Glutamatergic neuron (in vitro differentiated cells): ENCODE measurements at regions not wholly inside any gene's neighbourhood (a gene's known extent, or its start where the extent isn't known, plus 50 kb on each side); places are given as distances from the start of the nearest gene placed in this dataset.

Experiments used
- DNase-seq: peaks from one replicate; pipeline ENCODE4 v3.0.0; 2022
- H3K27ac Mint-ChIP-seq: one replicate; pipeline ENCODE4 v1.8.0; 2020; ENCODE audit warnings: mild to moderate bottlenecking, mixed read lengths, inconsistent platforms; ENCODE audit not compliant: unreplicated experiment
- H3K27me3 Mint-ChIP-seq: one replicate; pipeline ENCODE4 v1.8.0; 2020; ENCODE audit warnings: mild to moderate bottlenecking, moderate library complexity, mixed read lengths, inconsistent platforms; ENCODE audit not compliant: unreplicated experiment
- H3K36me3 Mint-ChIP-seq: one replicate; pipeline ENCODE4 v1.8.0; 2020; ENCODE audit warnings: mild to moderate bottlenecking, mixed read lengths, inconsistent platforms; ENCODE audit not compliant: unreplicated experiment
- H3K4me1 Mint-ChIP-seq: one replicate; pipeline ENCODE4 v1.8.0; 2020; ENCODE audit warnings: mild to moderate bottlenecking, low read depth, mixed read lengths, inconsistent platforms; ENCODE audit not compliant: unreplicated experiment
- H3K4me3 Mint-ChIP-seq: one replicate; pipeline ENCODE4 v1.8.0; 2020; ENCODE audit warnings: mild to moderate bottlenecking, mixed read lengths, inconsistent platforms; ENCODE audit not compliant: unreplicated experiment
- H3K9me3 Mint-ChIP-seq: one replicate; pipeline ENCODE4 v1.8.0; 2020; ENCODE audit warnings: mild to moderate bottlenecking, moderate library complexity, mixed read lengths, inconsistent platforms; ENCODE audit not compliant: unreplicated experiment
- TF ChIP-seq, protein P1 (sequence below): fragments of 200-600 bp; sonication (generic); IDR thresholded peaks from one replicate; pipeline ENCODE4 v1.5.0; 2021; ENCODE audit not compliant: partially characterized antibody, unreplicated experiment

DNA sequence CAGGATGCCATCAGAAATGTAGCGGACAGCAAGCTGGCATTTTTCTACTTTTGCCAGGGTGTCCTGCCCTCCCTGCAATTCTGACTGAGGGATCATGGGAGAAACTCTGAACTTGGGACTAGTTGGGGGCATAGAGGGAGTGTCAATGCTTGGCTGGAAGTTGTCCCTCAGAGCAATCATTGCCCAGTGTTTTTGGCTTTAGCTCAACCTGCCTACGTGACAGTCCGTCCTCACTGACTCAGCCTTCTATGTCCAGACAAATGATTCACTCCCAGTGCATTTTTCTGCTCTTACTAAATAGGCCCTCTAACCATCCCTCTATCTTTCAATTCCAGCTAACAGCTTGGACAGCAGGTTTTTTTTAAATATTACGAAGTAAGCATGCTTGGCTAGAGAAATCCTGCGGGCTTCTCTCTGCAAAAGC, 627.4 kb downstream of the TLR4 start:
- Mint-ChIP-seq H3K4me3 (no peak overlapping the region), H3K27me3 (no peaks in the 10 kb centered on the region), H3K36me3 (no peaks in the 10 kb centered on the region), H3K9me3 (no peaks in the 10 kb centered on the region), H3K4me1 (no peaks in the 10 kb centered on the region), H3K27ac (no peak overlapping the region)
- no peak for DNase-seq
- TF ChIP-seq, protein P1, sequence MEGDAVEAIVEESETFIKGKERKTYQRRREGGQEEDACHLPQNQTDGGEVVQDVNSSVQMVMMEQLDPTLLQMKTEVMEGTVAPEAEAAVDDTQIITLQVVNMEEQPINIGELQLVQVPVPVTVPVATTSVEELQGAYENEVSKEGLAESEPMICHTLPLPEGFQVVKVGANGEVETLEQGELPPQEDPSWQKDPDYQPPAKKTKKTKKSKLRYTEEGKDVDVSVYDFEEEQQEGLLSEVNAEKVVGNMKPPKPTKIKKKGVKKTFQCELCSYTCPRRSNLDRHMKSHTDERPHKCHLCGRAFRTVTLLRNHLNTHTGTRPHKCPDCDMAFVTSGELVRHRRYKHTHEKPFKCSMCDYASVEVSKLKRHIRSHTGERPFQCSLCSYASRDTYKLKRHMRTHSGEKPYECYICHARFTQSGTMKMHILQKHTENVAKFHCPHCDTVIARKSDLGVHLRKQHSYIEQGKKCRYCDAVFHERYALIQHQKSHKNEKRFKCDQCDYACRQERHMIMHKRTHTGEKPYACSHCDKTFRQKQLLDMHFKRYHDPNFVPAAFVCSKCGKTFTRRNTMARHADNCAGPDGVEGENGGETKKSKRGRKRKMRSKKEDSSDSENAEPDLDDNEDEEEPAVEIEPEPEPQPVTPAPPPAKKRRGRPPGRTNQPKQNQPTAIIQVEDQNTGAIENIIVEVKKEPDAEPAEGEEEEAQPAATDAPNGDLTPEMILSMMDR: no peak

DNA sequence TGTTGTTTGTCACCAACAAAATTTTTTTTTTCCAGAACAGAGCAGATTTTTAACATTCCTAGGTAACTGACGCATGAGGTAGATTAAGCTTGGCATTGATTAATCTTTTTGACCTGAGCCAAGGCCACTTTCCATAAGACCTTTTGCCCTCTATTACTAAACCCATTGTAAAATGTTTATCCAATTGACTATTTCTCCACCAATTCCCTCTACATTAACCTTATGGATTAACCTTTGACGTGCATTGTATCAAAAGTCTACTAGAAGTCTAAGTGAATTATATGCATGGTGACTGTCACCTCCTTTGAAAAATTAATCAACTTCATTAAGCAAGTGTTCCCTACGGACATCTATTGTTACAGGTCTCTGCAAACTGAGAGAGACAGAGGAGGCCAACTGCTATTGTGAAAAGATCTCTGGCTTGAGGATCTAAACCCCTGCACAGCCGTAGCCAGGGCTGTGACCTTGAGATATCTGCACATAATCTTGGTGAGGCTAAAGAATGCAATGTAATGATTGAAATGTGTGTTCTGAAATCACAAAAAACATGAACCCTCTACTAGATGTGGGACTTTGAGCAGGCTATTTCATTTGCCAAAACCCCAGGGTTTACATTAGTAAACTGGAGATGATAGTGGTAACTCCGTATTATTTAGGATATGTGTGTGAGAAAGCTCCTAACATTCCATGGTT, 632.2 kb downstream of the TLR4 start:
- Mint-ChIP-seq H3K27ac (no peak overlapping the region), H3K4me3 (no peak overlapping the region), H3K9me3 (peaks cover 1% of the 10 kb centered on the region), H3K27me3 (no peaks in the 10 kb centered on the region), H3K4me1 (no peaks in the 10 kb centered on the region), H3K36me3 (no peaks in the 10 kb centered on the region)
- DNase-seq: no peak
- TF ChIP-seq, protein P1: no peak

DNA sequence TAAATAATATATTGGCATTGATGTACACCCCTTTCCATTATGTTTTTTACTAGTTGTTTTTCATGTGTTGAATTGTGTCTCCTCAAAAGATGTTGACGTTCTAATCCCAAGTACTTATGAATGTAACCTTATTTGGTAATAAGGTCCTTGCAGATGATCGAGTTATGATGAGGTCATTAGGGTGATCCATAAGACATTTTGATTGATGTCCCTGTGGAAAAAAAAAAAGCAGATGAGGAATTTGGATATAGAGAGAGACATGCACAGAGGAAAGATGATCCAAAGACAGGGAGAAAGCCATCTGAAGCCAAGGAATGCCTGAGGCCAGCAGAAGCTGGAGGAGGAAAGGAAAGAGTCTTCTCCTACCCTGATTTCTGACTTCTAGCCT, 632.7 kb downstream of the TLR4 start:
- Mint-ChIP-seq H3K36me3 (no peaks in the 10 kb centered on the region), H3K4me1 (no peaks in the 10 kb centered on the region), H3K9me3 (peaks cover 1% of the 10 kb centered on the region), H3K27ac (no peak overlapping the region), H3K27me3 (no peaks in the 10 kb centered on the region), H3K4me3 (no peak overlapping the region)
- TF ChIP-seq, protein P1: no peak
- no peak for DNase-seq

DNA sequence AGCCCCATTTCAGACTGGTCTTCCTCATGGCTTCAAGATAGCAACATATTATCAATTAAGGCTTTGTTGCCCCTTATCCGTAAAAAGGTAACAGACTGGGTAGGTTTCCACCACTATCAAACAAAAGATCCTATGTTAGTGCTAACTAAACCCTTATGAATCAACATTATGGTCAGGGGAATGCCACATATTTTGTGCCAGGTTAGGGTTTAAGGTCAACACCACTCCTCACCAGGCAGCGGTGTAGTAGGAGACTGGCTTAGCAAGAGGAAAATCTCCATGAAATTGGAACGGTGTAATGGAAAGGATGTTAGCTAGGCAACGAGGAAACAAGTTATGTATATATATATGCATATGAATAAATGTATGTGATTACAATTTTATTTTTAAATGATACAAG, 655.8 kb downstream of the TLR4 start:
- Mint-ChIP-seq H3K36me3 (no peaks in the 10 kb centered on the region), H3K4me3 (no peak overlapping the region), H3K9me3 (no peaks in the 10 kb centered on the region), H3K27me3 (no peaks in the 10 kb centered on the region), H3K27ac (no peak overlapping the region), H3K4me1 (no peaks in the 10 kb centered on the region)
- TF ChIP-seq, protein P1: no peak
- DNase-seq: no peak

DNA sequence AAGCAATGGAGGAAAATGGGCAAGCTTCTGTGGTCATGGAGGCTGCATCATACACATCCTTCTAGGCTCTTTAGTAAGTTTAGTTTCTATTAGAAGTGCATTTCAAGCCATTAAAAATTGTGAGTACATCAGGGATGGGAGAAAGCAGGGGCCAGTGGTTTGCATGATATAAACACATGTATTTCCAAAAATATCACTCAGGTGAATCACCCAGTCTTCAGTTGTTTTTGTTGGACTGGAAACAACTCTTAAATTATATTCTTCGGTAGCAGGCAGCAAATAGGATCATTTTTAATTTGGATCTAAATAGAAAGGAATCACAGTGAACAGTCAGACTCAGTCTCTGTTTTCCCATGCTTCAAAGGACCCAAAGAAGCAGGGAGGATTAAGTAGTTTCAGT, 657.9 kb downstream of the TLR4 start:
- no peaks in the 10 kb centered on the region for H3K4me1 Mint-ChIP-seq

More for the DNA sequence above, 657.9 kb downstream of the TLR4 start:
- no peak for DNase-seq
- Mint-ChIP-seq H3K9me3 (no peaks in the 10 kb centered on the region), H3K27me3 (no peaks in the 10 kb centered on the region), H3K27ac (no peak overlapping the region), H3K36me3 (no peaks in the 10 kb centered on the region), H3K4me3 (no peak overlapping the region)
- TF ChIP-seq, protein P1: no peak
